Smooth muscle cell (in vitro differentiated cells): ENCODE measurements at regions not wholly inside any gene's neighbourhood (a gene's known extent, or its start where the extent isn't known, plus 50 kb on each side); places are given as distances from the start of the nearest gene placed in this dataset.
"Not testable (repeated sequence)": the region's sequence is repeated elsewhere in the genome, so short reads cannot be mapped to it uniquely, and the experiment has no call there.

ENCODE experiments used
- DNase-seq: peaks from one replicate; lab custom pipeline; 2025; ENCODE audit not compliant: unreplicated experiment; lab: John Stamatoyannopoulos, UW
- H2AFZ ChIP-seq: fragments of 200-600 bp; sonication (generic); 2 replicates; pipeline ENCODE4 v1.6.0; 2016; ENCODE audit warnings: antibody characterized with exemption, low read depth, mild to moderate bottlenecking
- H3F3A ChIP-seq: fragments of 200-600 bp; sonication (generic); 2 replicates; pipeline ENCODE4 v1.6.0; 2017; ENCODE audit warnings: antibody characterized with exemption, low read depth
- H3K27ac ChIP-seq: fragments of 200-600 bp; sonication (generic); 2 replicates; pipeline ENCODE4 v1.5.1; 2016; ENCODE audit warnings: low read depth, mild to moderate bottlenecking
- H3K27me3 ChIP-seq: fragments of 200-600 bp; sonication (generic); 2 replicates; pipeline ENCODE4 v1.6.1; 2016; ENCODE audit warnings: low read depth, mild to moderate bottlenecking
- H3K36me3 ChIP-seq: fragments of 200-600 bp; sonication (generic); 2 replicates; pipeline ENCODE4 v1.5.1; 2016; ENCODE audit warnings: low read depth
- H3K4me1 ChIP-seq: fragments of 200-600 bp; sonication (generic); 2 replicates; pipeline ENCODE4 v1.5.1; 2016; ENCODE audit warnings: low read depth
- H3K4me2 ChIP-seq: fragments of 200-600 bp; sonication (generic); 2 replicates; pipeline ENCODE4 v1.6.0; 2016; ENCODE audit warnings: mild to moderate bottlenecking
- H3K4me3 ChIP-seq: fragments of 200-600 bp; sonication (generic); 2 replicates; pipeline ENCODE4 v1.5.1; 2016; ENCODE audit warnings: mild to moderate bottlenecking
- H3K79me2 ChIP-seq: fragments of 200-600 bp; sonication (generic); 2 replicates; pipeline ENCODE4 v1.6.0; 2016; ENCODE audit warnings: low read depth, mild to moderate bottlenecking
- H3K9ac ChIP-seq: fragments of 200-600 bp; sonication (generic); 2 replicates; pipeline ENCODE4 v1.6.0; 2016; ENCODE audit warnings: low read depth
- H3K9me3 ChIP-seq: fragments of 200-600 bp; sonication (generic); replicated peaks from 2 replicates; pipeline ENCODE4 v1.5.1; 2016; ENCODE audit warnings: low read depth
- H4K20me1 ChIP-seq: fragments of 200-600 bp; sonication (generic); 2 replicates; pipeline ENCODE4 v1.6.0; 2016; ENCODE audit warnings: low read depth
- WGBS: methylation state at CpG from one replicate; pipeline ENCODE4 v1.1.7; 2016; ENCODE audit warnings: low lambda C conversion rate; 5-methylcytosine and 5-hydroxymethylcytosine counted together
- TF ChIP-seq, protein P1 (sequence below): fragments of 200-600 bp; sonication (generic); IDR thresholded peaks from 2 replicates; pipeline ENCODE4 v1.5.1; 2017; ENCODE audit warnings: borderline replicate concordance, mild to moderate bottlenecking, antibody characterized with exemption; ENCODE audit not compliant: insufficient read depth, poor library complexity, severe bottlenecking

- H3K27me3 ChIP-seq = no peaks in the 10 kb centered on the region
- H3K27ac ChIP-seq = no peak overlapping the region
- 95% methylated on average over 4 of the region's 4 CpGs for WGBS
- DNase-seq = no peak
- H3K4me1 ChIP-seq = peaks cover 10% of the 10 kb centered on the region
- peaks cover 5% of the 10 kb centered on the region for H3K9me3 ChIP-seq
- no peaks in the 10 kb centered on the region for H3F3A ChIP-seq
- no peaks in the 10 kb centered on the region for H4K20me1 ChIP-seq
- H3K36me3 ChIP-seq = no peaks in the 10 kb centered on the region
- TF ChIP-seq, protein P1, sequence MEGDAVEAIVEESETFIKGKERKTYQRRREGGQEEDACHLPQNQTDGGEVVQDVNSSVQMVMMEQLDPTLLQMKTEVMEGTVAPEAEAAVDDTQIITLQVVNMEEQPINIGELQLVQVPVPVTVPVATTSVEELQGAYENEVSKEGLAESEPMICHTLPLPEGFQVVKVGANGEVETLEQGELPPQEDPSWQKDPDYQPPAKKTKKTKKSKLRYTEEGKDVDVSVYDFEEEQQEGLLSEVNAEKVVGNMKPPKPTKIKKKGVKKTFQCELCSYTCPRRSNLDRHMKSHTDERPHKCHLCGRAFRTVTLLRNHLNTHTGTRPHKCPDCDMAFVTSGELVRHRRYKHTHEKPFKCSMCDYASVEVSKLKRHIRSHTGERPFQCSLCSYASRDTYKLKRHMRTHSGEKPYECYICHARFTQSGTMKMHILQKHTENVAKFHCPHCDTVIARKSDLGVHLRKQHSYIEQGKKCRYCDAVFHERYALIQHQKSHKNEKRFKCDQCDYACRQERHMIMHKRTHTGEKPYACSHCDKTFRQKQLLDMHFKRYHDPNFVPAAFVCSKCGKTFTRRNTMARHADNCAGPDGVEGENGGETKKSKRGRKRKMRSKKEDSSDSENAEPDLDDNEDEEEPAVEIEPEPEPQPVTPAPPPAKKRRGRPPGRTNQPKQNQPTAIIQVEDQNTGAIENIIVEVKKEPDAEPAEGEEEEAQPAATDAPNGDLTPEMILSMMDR = no peak
- no peaks in the 10 kb centered on the region for H3K79me2 ChIP-seq
- H2AFZ ChIP-seq = no peak overlapping the region
- no peak overlapping the region for H3K4me2 ChIP-seq
- no peak overlapping the region for H3K9ac ChIP-seq
- no peak overlapping the region for H3K4me3 ChIP-seq
These were observed 75.7 kb upstream of the CCDC90B start for GRCh38 chr11:83361831-83362230.

GRCh38 chr11:83355391-83355790 is 69.2 kb upstream of the CCDC90B start:
- no peak for DNase-seq
- H3K9me3 ChIP-seq = peaks cover 5% of the 10 kb centered on the region
- no peaks in the 10 kb centered on the region for H3K4me1 ChIP-seq
- no peak overlapping the region for H2AFZ ChIP-seq
- TF ChIP-seq, protein P1 = no peak
- no peaks in the 10 kb centered on the region for H3F3A ChIP-seq
- no peak overlapping the region for H3K4me3 ChIP-seq
- H3K27ac ChIP-seq = no peak overlapping the region
- H3K79me2 ChIP-seq = no peaks in the 10 kb centered on the region
- WGBS = 60% methylated on average over 1 of the region's 1 CpG
- no peak overlapping the region for H3K4me2 ChIP-seq
- no peaks in the 10 kb centered on the region for H4K20me1 ChIP-seq
- H3K36me3 ChIP-seq = no peaks in the 10 kb centered on the region
- H3K27me3 ChIP-seq = no peaks in the 10 kb centered on the region
- no peak overlapping the region for H3K9ac ChIP-seq

DNA sequence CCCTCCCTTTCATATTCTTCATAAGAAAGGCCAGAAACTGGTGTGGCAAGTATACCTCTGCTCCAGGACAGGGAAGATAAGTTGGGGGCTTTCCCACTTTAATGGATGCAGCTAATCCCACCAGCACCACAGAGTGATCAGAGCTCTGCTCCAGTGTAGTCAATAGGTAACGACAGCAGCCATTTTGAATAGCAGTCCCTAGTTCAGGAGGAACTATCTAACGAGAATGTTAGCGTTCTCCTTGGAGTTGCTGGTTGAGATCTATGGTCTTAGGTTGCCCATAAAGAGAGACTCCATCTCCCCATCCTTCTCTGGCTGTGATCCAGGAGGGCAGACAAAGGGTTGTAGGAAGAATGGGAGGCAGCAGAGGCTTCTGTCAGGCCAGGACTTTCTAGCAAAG is 64.0 kb upstream of the CCDC90B start:
- H3K9me3 ChIP-seq = no peaks in the 10 kb centered on the region
- no peak overlapping the region for H3K9ac ChIP-seq
- H3K27me3 ChIP-seq = no peaks in the 10 kb centered on the region
- TF ChIP-seq, protein P1 = no peak
- H3K27ac ChIP-seq = no peak overlapping the region
- no peaks in the 10 kb centered on the region for H3K4me1 ChIP-seq
- WGBS = 88% methylated on average over 3 of the region's 3 CpGs
- DNase-seq = no peak
- H3K79me2 ChIP-seq = no peaks in the 10 kb centered on the region
- no peaks in the 10 kb centered on the region for H3F3A ChIP-seq
- H3K4me3 ChIP-seq = no peak overlapping the region
- no peak overlapping the region for H2AFZ ChIP-seq
- no peak overlapping the region for H3K4me2 ChIP-seq
- no peaks in the 10 kb centered on the region for H4K20me1 ChIP-seq
- no peaks in the 10 kb centered on the region for H3K36me3 ChIP-seq

DNA sequence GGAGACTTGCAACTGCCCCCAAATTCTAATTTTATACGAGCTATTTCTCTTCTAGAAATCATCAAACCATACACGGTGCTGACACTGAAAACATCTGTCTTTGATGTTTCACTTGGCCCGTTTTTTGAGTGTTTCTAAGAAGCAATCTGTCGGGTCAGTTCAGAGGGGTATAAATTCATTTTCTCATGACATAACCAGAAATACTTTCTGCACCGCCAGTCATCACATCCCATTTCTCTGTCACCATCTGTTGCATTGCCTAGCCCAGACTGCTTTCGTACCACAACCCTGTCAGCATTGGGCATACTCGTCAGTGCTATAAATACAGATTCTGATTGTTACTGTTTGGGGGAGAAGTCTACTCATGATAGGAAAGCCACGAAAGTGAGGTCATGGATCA is 63.1 kb upstream of the CCDC90B start:
- Histone ChIP-seq H3K36me3 (no peaks in the 10 kb centered on the region), H3K4me3 (no peak overlapping the region), H3K4me2 (no peak overlapping the region), H3F3A (no peaks in the 10 kb centered on the region), H3K79me2 (no peaks in the 10 kb centered on the region), H3K27me3 (no peaks in the 10 kb centered on the region), H4K20me1 (no peaks in the 10 kb centered on the region), H3K4me1 (no peaks in the 10 kb centered on the region), H3K9me3 (no peaks in the 10 kb centered on the region), H3K9ac (no peak overlapping the region), H3K27ac (no peak overlapping the region), H2AFZ (no peak overlapping the region)
- WGBS = 62% methylated on average over 8 of the region's 8 CpGs
- no peak for DNase-seq
- TF ChIP-seq, protein P1 = no peak

DNA sequence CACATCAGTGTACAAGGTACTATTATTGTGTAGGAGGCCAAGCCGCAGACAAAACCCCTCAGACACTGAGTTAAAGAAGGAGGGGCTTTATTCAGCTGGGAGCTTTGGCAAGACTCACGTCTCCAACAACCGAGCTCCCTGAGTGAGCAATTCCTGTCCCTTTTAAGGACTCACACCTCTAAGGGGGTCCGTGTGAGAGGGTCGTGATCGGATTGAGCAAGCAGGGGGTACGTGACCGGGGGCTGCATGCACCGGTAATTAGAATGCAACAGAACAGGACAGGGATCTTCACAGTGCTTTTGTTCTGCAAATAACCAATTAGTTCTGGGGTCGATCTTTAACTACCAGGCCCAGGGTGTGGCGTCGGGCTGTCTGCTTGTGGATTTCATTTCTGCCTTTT is 60.5 kb upstream of the CCDC90B start:
- H2AFZ ChIP-seq, H3K36me3 ChIP-seq, DNase-seq, H3K27ac ChIP-seq, H3K27me3 ChIP-seq, H3K4me3 ChIP-seq, H3K9me3 ChIP-seq, H3K4me2 ChIP-seq, H3K79me2 ChIP-seq, H3F3A ChIP-seq, H3K9ac ChIP-seq, H4K20me1 ChIP-seq, H3K4me1 ChIP-seq: not testable (repeated sequence)
- 91% methylated on average over 12 of the region's 12 CpGs for WGBS

- not testable (repeated sequence) for DNase-seq, H3K4me2 ChIP-seq, H3K4me1 ChIP-seq, H2AFZ ChIP-seq, H3F3A ChIP-seq, H3K9ac ChIP-seq, H3K4me3 ChIP-seq, H3K36me3 ChIP-seq, H3K27me3 ChIP-seq, H3K79me2 ChIP-seq, H3K27ac ChIP-seq, H3K9me3 ChIP-seq, H4K20me1 ChIP-seq
- 97% methylated on average over 9 of the region's 9 CpGs for WGBS
These were observed 58.4 kb upstream of the CCDC90B start for GRCh38 chr11:83344521-83344920.
